H4 (cell line): ENCODE measurements at regions not wholly inside any gene's neighbourhood (a gene's known extent, or its start where the extent isn't known, plus 50 kb on each side); places are given as distances from the start of the nearest gene placed in this dataset.

Experiments used
- DNase-seq: peaks from one replicate; pipeline ENCODE4 v3.0.0-alpha.2; 2015; ENCODE audit warnings: low spot score

DNA sequence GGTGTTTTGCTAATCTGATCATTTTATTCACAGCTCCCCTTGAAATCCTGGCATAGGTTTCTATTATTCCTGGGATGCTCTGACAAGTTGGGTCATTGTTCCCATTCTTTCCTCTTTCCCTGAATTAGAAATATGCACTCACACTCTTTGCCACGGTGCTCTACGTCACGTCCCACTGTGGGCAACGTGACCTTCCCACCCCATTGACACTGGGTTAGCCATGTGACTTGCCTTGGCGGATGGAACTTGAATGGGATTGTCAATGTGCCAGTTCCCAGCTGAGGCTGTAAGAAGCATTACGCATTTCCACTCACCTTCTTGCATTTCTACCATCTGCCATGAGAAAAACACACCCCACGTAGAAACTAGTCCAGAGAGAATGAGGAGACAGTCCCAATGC is 492.4 kb downstream of the SHISA9 start:
- no peak for DNase-seq

GRCh38 chr16:13394488-13394887 is 493.1 kb downstream of the SHISA9 start:
- DNase-seq, result no peak

GRCh38 chr16:13397126-13397525 is 495.7 kb downstream of the SHISA9 start:
- no peak for DNase-seq

GRCh38 chr16:13401641-13402040 is 500.2 kb downstream of the SHISA9 start:
- no peak for DNase-seq

DNA sequence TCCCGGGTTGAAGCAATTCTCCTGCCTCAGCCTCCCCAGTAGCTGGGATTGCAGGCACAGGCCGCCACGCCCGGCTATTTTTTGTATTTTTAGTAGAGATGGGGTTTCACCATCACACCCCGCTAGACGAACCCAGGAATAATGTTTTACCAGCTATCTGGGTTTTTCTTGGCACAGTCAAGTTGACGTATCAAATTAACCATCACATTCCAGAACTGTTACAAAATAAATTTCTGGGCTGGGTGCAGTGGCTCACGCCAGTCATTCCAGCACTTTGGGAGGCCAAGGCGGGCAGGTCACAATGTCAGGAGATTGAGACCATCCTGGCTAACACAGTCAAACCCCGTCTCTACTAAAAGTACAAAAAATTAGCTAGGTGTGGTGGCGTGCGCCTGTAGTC is 501.2 kb downstream of the SHISA9 start:
- DNase-seq, result no peak

DNA sequence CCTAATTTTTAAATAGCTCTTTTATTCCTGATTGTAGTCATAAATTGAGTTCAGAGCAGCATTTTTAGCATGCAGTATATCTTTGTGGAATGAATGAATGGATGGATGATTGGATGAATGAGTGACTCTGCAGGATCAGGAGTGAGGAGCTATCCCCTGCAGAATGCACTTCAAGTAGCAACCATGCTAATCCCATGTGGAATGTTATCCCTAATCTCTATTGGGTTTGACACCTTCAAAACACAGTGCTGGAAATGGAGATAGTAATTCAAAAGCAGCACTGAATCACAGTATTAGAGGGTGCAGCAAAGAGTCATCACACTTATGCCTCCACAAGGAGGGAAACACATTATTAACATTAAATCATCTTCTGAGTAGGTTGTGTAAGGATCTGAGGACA is 501.9 kb downstream of the SHISA9 start:
- no peak for DNase-seq

DNA sequence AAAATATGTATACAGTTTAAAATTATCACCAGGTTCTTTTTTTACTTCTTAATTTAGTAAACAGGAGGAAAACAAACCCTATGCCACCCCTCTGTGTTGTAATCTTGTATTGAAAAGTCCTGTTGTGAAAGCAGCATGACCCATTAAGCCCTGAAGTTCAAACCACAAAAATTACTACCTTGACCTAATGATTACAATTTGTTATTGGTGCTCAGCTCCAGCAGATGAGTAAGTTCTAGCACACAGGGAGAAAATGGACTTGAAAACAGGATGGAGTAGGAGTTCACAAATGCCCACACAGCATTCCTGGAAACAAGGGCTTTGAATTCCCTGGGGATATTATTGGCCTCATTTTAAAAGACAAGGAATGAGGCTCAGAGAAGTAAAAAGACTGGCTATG is 505.8 kb upstream of the ERCC4 start:
- no peak for DNase-seq

DNA sequence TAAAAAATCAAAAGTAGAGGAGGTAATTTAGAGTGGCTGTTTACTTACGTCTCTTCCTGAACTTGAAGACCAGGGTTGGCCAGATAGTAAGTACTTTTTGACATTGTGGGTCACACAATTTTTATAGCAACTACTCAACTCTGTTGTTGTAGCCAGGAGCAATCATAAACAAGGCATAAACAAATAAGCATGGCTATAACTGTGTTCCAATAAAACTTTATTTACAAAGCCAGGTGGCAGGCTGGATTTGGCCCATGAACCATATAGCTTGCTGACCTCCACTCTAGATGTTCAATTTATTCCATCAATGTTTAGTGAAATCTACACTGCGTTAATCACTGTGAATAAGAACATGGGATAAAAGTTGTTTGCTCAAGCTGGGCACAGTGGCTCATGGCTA is 500.4 kb upstream of the ERCC4 start:
- DNase-seq, result no peak

GRCh38 chr16:13421726-13422125 is 498.2 kb upstream of the ERCC4 start:
- peak; percentile 17 for DNase-seq

- no peak for DNase-seq
Measured at GRCh38 chr16:13425836-13426235, 494.1 kb upstream of the ERCC4 start.

DNA sequence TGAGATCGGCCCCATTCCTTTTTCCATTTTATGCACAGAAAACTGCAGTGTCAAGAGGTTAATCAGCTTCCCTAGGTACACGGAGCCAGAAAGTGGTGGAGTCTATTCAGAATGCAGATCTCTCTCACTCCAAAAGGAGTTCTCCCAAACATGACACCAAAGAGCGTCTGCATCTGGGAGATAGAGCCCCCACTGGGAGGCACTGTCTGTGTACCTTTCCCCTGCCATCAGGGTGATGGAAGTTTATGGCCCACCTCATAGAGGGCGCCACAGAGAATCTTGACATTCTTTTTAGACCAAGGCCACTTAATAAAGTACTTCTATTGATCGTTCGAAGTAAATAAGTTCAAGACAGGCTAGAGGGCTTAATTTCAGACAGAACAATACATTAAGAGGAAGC is 493.7 kb upstream of the ERCC4 start:
- no peak for DNase-seq

DNA sequence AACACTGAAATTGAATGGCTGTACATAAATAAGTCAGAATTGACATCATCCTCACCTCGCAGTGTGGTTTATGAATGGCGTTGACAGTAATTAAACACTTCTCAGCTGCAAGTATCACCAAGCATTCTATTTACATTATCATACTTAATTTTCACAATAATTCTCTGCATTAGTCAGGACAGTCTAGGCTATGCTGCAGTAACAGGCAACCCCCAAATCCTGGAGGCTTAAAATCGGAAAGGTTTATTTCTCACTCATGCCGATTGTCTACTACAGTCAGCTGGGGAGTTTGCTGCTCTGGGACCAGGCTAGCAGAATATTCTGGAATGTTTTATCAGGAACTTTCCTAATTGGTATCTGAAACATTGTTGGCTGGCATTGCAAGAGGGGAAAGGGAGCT is 493.2 kb upstream of the ERCC4 start:
- no peak for DNase-seq

- no peak for DNase-seq
Measured at GRCh38 chr16:13427943-13428342, 492.0 kb upstream of the ERCC4 start.

- no peak for DNase-seq
Measured at GRCh38 chr16:13429416-13429815, 490.5 kb upstream of the ERCC4 start.

DNA sequence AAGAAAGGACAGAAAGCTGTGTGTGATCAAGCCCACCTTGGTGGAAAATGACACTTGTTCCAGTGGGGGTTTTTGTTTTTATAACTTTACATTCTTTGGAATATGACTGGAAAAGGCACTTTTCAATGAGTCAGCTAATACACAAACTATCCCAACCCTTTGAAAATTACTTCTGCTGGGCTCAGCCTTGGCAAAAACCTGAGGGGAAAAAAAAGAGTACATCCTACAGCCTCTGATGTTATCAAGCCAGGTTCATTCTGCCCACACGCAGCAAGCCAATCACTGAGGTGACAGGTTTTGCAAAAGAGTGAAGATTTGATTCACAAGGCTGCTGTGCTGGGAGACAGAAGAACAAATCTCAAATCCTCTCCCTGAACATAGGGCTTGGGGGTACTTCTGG is 484.5 kb upstream of the ERCC4 start:
- DNase-seq, result no peak

DNA sequence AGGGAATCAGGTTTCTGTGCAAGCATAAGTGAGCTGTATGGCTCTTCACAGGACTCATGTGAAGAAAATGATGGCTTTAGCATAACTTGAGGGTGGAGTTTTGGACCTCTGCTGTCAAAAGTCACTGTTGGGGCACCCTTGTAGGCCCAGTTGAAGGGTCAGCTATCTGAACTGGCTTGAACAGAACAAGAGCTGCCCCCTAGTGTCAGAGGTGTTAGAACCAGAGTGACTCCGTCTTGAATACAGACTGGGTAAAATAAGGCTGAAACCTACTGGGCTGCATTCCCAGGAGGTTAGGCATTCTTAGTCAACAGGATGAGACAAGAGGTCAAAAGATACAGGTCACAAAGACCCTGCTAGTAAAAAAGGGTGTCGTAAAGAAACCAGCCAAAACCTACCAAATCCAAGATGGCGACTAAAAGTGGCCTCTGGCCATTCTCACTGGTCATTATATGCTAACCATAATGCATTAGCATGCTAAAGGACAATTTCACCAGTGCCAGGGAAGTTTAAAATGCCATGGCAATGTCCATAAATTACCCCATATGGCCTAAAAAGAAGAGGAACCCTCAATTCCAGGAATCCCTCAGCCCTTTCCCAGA is 484.0 kb upstream of the ERCC4 start:
- DNase-seq, result no peak

GRCh38 chr16:13436641-13437412 is 483.1 kb upstream of the ERCC4 start:
- no peak for DNase-seq

DNA sequence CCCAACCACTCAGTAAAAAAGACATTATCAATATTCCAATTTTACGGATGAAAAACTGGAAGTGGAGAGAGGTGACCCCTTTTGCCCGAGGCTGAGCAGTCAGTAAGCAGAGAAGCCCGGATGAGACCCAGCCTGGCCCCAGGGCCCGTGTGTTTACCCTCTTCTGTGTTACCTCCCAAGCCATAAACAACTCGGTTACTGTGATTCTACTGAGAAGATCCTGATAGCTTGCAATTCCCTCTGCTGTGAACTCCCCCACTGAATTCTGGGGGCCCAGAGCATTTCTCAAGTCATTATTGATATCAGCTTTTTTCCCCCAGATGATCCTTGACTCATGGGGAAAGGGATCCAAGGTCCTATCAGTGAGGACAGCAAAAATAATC is 482.6 kb upstream of the ERCC4 start:
- no peak for DNase-seq

GRCh38 chr16:13438064-13438463 is 481.9 kb upstream of the ERCC4 start:
- DNase-seq, result no peak

GRCh38 chr16:13439766-13440165 is 480.2 kb upstream of the ERCC4 start:
- no peak for DNase-seq

- no peak for DNase-seq
Measured at GRCh38 chr16:13441675-13442074, 478.3 kb upstream of the ERCC4 start.

DNA sequence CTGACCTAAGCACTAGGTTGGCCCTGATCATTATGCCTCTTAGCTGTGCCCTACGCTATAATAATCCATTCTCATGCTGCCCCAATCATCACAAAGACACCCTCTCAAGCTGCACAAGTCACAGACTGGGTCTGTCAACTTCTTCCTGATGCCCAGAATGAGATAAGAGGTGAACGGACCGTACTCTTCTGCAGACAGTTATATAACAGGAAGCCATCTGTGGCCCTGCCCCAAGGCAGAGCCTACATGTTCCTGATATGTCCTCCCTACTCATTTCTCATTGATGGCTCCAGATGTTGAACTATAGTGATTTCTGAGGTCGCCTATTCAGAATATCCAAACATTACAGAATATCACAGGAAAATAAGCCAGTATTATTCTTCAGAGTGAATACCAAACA is 471.6 kb upstream of the ERCC4 start:
- no peak for DNase-seq

- DNase-seq, result no peak
Measured at GRCh38 chr16:13453325-13453724, 466.6 kb upstream of the ERCC4 start.
